ENCODE measurements at regions not wholly inside any gene's neighbourhood (a gene's known extent, or its start where the extent isn't known, plus 50 kb on each side); places are given as distances from the start of the nearest gene placed in this dataset.

GRCh38 chr12:45166056-45166455 is 49.8 kb upstream of the ANO6 start:
- H3K4me3 ChIP-seq (ENCODE audit: low read depth, low read length) = no peak overlapping the region
- no peak for DNase-seq (ENCODE audit: low read depth)
- no peak for TF ChIP-seq CTCF (IDR thresholded peaks at IDR 0.05; ENCODE audit: control insufficient read depth, extremely low read depth, insufficient read depth)

Data from LNCaP clone FGC (cell line).